ENCODE measurements at regions not wholly inside any gene's neighbourhood (a gene's known extent, or its start where the extent isn't known, plus 50 kb on each side); places are given as distances from the start of the nearest gene placed in this dataset.

DNA sequence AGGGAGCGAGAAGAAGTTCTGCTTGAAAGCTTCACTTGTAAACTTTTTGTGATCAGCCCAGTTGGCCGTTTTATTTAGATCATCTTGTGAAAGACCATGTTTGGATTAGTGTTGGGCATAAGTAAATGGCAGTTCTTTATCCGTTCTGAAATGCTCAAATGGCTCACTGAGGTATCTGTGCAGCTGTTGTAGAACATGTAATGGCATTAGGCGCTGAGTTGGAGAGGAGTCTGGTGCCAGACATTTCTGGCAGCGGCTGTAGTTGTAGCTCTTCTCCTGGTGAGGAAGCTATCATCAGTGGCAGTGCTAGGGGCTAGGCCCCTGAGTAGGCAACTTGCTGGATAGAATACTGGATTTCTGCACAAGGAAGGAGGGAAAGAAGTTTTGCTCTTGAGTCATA lies 321.6 kb downstream of the LMO4 start:
- peaks cover 0 to 2% (median 0%) of the 10 kb centered on the region in 3 donors for H3K27me3 Mint-ChIP-seq (ENCODE audit: low read depth in 3 of 3)
- no peaks in the 10 kb centered on the region for H3K27me3 ChIP-seq (ENCODE audit: control insufficient read depth in 2 of 2, insufficient read depth in 2 of 2, low read length in 2 of 2)
- DNase-seq = no peak
- WGBS (ENCODE audit: insufficient coverage) = 94% methylated on average over 5 of the region's 5 CpGs
- H3K4me1 ChIP-seq (ENCODE audit: control insufficient read depth in 1 of 2, insufficient read depth in 2 of 2, low read length in 2 of 2) = no peaks in the 10 kb centered on the region
- H4K20me1 ChIP-seq (ENCODE audit: insufficient read depth, low read length) = no peaks in the 10 kb centered on the region
- H2AFZ ChIP-seq (ENCODE audit: insufficient read depth, low read depth, low read length, poor library complexity, severe bottlenecking) = no peak overlapping the region
- H3K4me3 ChIP-seq (replicated peaks in 1 of 3; ENCODE audit: low read depth in 2 of 3, low read length in 3 of 3) = no peak overlapping the region
- no peak overlapping the region for H3K4me2 ChIP-seq (replicated peaks; ENCODE audit: extremely low read depth, low read length, poor library complexity, severe bottlenecking)
- intact Hi-C loops (cut with micrococcal nuclease) = no loop called here
- H3K9ac ChIP-seq (ENCODE audit: insufficient read depth, low read length, poor library complexity, severe bottlenecking) = no peak overlapping the region
- H3K9me3 Mint-ChIP-seq = peaks cover 0 to 3% (median 0%) of the 10 kb centered on the region in 7 donors
- H3K4me3 Mint-ChIP-seq = no peak overlapping the region
- H3K36me3 Mint-ChIP-seq = no peaks in the 10 kb centered on the region
- no peaks in the 10 kb centered on the region for H3K79me2 ChIP-seq (ENCODE audit: insufficient read depth, low read length)
- no peak overlapping the region for H3K27ac ChIP-seq (ENCODE audit: low read depth in 1 of 2, low read length in 2 of 2)
- no peaks in the 10 kb centered on the region for H3K36me3 ChIP-seq (replicated peaks in 1 of 2; ENCODE audit: control insufficient read depth in 1 of 2, insufficient read depth in 2 of 2, low read length in 2 of 2)
- no peaks in the 10 kb centered on the region for H3K4me1 Mint-ChIP-seq
- H3K9me3 ChIP-seq (replicated peaks in 1 of 2; ENCODE audit: control insufficient read depth in 1 of 2, insufficient read depth in 1 of 2, low read length in 2 of 2) = no peaks in the 10 kb centered on the region
- no peak overlapping the region for H3K27ac Mint-ChIP-seq
- no peak for TF ChIP-seq CTCF (IDR thresholded peaks at IDR 0.05)

DNA sequence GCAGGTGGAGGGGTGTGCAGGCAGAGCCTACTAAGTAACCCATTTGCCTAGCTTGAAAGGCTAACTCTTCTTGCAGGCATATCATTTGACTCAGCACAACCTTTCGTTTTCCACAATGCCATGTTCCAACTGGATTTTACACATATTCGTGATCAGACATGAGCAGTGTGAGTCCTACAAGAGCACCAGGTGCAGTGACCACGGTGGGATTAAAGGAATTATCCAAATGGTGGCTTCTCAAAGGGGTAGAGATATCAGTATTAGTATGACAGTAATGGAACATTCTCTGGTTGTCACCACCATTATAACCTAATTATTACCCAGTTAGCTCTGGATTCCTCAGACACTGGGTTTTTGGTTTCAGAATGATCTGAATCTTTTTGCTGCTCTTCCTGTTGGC lies 323.5 kb downstream of the LMO4 start:
- no peaks in the 10 kb centered on the region for H3K4me1 ChIP-seq (ENCODE audit: control insufficient read depth in 1 of 2, insufficient read depth in 2 of 2, low read length in 2 of 2)
- H3K9me3 Mint-ChIP-seq = peaks cover 0 to 3% (median 0%) of the 10 kb centered on the region in 7 donors
- H3K79me2 ChIP-seq (ENCODE audit: insufficient read depth, low read length) = no peaks in the 10 kb centered on the region
- H3K9me3 ChIP-seq (replicated peaks in 1 of 2; ENCODE audit: control insufficient read depth in 1 of 2, insufficient read depth in 1 of 2, low read length in 2 of 2) = no peaks in the 10 kb centered on the region
- no peak overlapping the region for H3K4me3 Mint-ChIP-seq
- H3K4me2 ChIP-seq (replicated peaks; ENCODE audit: extremely low read depth, low read length, poor library complexity, severe bottlenecking) = no peak overlapping the region
- no peak overlapping the region for H3K27ac Mint-ChIP-seq
- H3K36me3 Mint-ChIP-seq = no peaks in the 10 kb centered on the region
- H3K4me3 ChIP-seq (replicated peaks in 1 of 3; ENCODE audit: low read depth in 2 of 3, low read length in 3 of 3) = no peak overlapping the region
- 80% methylated on average over 1 of the region's 3 CpGs for WGBS (ENCODE audit: insufficient coverage)
- no peak overlapping the region for H3K27ac ChIP-seq (ENCODE audit: low read depth in 1 of 2, low read length in 2 of 2)
- no peak overlapping the region for H3K9ac ChIP-seq (ENCODE audit: insufficient read depth, low read length, poor library complexity, severe bottlenecking)
- DNase-seq = no peak
- intact Hi-C loops (cut with micrococcal nuclease) = no loop called here
- no peaks in the 10 kb centered on the region for H3K27me3 ChIP-seq (ENCODE audit: control insufficient read depth in 2 of 2, insufficient read depth in 2 of 2, low read length in 2 of 2)
- peaks cover 0 to 2% (median 0%) of the 10 kb centered on the region in 3 donors for H3K27me3 Mint-ChIP-seq (ENCODE audit: low read depth in 3 of 3)
- no peak overlapping the region for H2AFZ ChIP-seq (ENCODE audit: insufficient read depth, low read depth, low read length, poor library complexity, severe bottlenecking)
- no peaks in the 10 kb centered on the region for H3K4me1 Mint-ChIP-seq
- no peaks in the 10 kb centered on the region for H4K20me1 ChIP-seq (ENCODE audit: insufficient read depth, low read length)
- TF ChIP-seq CTCF (IDR thresholded peaks at IDR 0.05) = no peak
- no peaks in the 10 kb centered on the region for H3K36me3 ChIP-seq (replicated peaks in 1 of 2; ENCODE audit: control insufficient read depth in 1 of 2, insufficient read depth in 2 of 2, low read length in 2 of 2)

Data from CD14-positive monocyte (primary cell).